GM21576 (cell line): ENCODE measurements at regions not wholly inside any gene's neighbourhood (a gene's known extent, or its start where the extent isn't known, plus 50 kb on each side); places are given as distances from the start of the nearest gene placed in this dataset.

Experiments used
- ATAC-seq: cut with Tn5 transposase; IDR thresholded peaks from one replicate; pipeline ENCODE4 v1.9.1; 2021; ENCODE audit warnings: mild to moderate bottlenecking, moderate library complexity; ENCODE audit not compliant: unreplicated experiment

- no peak for ATAC-seq
Observed at GRCh38 chr7:19448091-19448490, 260.7 kb downstream of the POLR1F start.

- ATAC-seq: peak; percentile 54
Observed at GRCh38 chr7:19442016-19442785, 266.6 kb downstream of the POLR1F start.

GRCh38 chr7:19439517-19439916 is 269.3 kb downstream of the POLR1F start:
- no peak for ATAC-seq

GRCh38 chr7:19437446-19437845 is 271.4 kb downstream of the POLR1F start:
- ATAC-seq: no peak

GRCh38 chr7:19427944-19428343 is 280.9 kb downstream of the POLR1F start:
- no peak for ATAC-seq

GRCh38 chr7:19421861-19422260 is 276.6 kb upstream of the FERD3L start:
- no peak for ATAC-seq

- ATAC-seq: no peak
Observed at GRCh38 chr7:19417231-19417630, 272.0 kb upstream of the FERD3L start.

- no peak for ATAC-seq
Observed at GRCh38 chr7:19415123-19415522, 269.9 kb upstream of the FERD3L start.

GRCh38 chr7:19413443-19413965 is 268.3 kb upstream of the FERD3L start:
- no peak for ATAC-seq

GRCh38 chr7:19410691-19411090 is 265.5 kb upstream of the FERD3L start:
- ATAC-seq: no peak

GRCh38 chr7:19410106-19410505 is 264.9 kb upstream of the FERD3L start:
- no peak for ATAC-seq

GRCh38 chr7:19408706-19409220 is 263.5 kb upstream of the FERD3L start:
- no peak for ATAC-seq

GRCh38 chr7:19407270-19407669 is 262.0 kb upstream of the FERD3L start:
- no peak for ATAC-seq

GRCh38 chr7:19405541-19405940 is 260.3 kb upstream of the FERD3L start:
- no peak for ATAC-seq

- no peak for ATAC-seq
Observed at GRCh38 chr7:19404912-19405329, 259.7 kb upstream of the FERD3L start.

GRCh38 chr7:19403691-19404090 is 258.5 kb upstream of the FERD3L start:
- ATAC-seq: no peak

- ATAC-seq: no peak
Observed at GRCh38 chr7:19401461-19401860, 256.2 kb upstream of the FERD3L start.

- ATAC-seq: no peak
Observed at GRCh38 chr7:19400758-19401254, 255.6 kb upstream of the FERD3L start.

- peak; percentile 96 for ATAC-seq
Observed at GRCh38 chr7:19397911-19398310, 252.7 kb upstream of the FERD3L start.

GRCh38 chr7:19392246-19392645 is 247.0 kb upstream of the FERD3L start:
- no peak for ATAC-seq

- ATAC-seq: no peak
Observed at GRCh38 chr7:19390795-19391194, 245.6 kb upstream of the FERD3L start.

GRCh38 chr7:19381321-19381720 is 236.1 kb upstream of the FERD3L start:
- no peak for ATAC-seq
